AG10803 (cell line): ENCODE measurements at regions not wholly inside any gene's neighbourhood (a gene's known extent, or its start where the extent isn't known, plus 50 kb on each side); places are given as distances from the start of the nearest gene placed in this dataset.
"Not testable (repeated sequence)": the region's sequence is repeated elsewhere in the genome, so short reads cannot be mapped to it uniquely, and the experiment has no call there.

Experiments used
- DNase-seq: peaks from one replicate; pipeline ENCODE4 v3.0.0; 2010; ENCODE audit warnings: low read depth
- H3K4me3 ChIP-seq: 2 replicates; pipeline ENCODE4 v1.5.1; 2011; ENCODE audit warnings: mild to moderate bottlenecking, low read length, control low read depth
- TF ChIP-seq, protein P1 (sequence below): conservative IDR thresholded peaks from 2 replicates; pipeline ENCODE4 v1.5.1; 2011; ENCODE audit warnings: mild to moderate bottlenecking, low read length, control low read depth, inconsistent platforms

- no peak overlapping the region for H3K4me3 ChIP-seq
- TF ChIP-seq, protein P1, sequence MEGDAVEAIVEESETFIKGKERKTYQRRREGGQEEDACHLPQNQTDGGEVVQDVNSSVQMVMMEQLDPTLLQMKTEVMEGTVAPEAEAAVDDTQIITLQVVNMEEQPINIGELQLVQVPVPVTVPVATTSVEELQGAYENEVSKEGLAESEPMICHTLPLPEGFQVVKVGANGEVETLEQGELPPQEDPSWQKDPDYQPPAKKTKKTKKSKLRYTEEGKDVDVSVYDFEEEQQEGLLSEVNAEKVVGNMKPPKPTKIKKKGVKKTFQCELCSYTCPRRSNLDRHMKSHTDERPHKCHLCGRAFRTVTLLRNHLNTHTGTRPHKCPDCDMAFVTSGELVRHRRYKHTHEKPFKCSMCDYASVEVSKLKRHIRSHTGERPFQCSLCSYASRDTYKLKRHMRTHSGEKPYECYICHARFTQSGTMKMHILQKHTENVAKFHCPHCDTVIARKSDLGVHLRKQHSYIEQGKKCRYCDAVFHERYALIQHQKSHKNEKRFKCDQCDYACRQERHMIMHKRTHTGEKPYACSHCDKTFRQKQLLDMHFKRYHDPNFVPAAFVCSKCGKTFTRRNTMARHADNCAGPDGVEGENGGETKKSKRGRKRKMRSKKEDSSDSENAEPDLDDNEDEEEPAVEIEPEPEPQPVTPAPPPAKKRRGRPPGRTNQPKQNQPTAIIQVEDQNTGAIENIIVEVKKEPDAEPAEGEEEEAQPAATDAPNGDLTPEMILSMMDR, result no peak
- DNase-seq, result no peak
Measured at GRCh38 chr16:52924162-52924561, 128.5 kb downstream of the CHD9NB start.

DNA sequence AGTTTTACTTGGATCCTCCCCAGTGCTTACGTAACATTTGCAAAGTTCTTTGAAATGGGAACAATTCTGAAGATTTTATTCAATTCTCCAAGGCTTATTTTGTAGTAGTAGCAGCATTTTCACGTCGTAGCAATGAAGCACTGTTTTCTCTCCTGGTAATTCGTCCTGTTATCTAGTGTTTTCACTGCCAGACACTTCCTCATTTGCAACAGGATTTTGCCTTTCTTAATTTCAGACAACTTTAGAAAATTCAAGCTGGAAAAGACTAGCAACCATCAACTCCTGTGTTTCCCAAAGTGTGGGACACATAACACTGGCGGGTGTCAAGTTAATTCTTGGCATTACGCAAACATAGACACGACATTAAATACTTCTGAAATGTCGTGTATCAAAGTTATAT is 131.6 kb downstream of the CHD9NB start:
- H3K4me3 ChIP-seq, result no peak overlapping the region
- TF ChIP-seq, protein P1, result no peak
- no peak for DNase-seq

- DNase-seq, result no peak
- no peak overlapping the region for H3K4me3 ChIP-seq
- TF ChIP-seq, protein P1, result no peak
Measured at GRCh38 chr16:52920331-52920730, 132.4 kb downstream of the CHD9NB start.

DNA sequence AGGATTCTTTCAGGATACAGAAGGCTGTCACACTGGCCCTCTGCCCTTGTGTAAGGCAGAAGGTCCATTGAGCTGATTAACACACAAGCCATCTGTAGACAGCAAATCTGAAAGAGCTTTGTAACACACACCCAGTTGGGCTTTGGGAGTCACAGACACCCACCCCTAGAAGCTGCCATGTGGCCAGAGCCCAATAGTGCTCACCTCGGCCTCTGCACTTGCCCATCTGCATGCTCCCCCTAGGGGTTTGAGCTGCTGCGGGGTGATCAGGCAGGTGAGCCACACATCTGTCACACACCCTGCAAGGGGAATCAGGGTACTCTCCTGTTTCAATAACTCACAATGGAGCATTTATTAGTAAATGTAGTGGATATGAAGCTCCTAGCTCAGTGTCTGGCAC is 138.3 kb downstream of the CHD9NB start:
- DNase-seq, result no peak
- H3K4me3 ChIP-seq, result no peak overlapping the region
- TF ChIP-seq, protein P1, result no peak

GRCh38 chr16:52912565-52913173 is 140.0 kb downstream of the CHD9NB start:
- H3K4me3 ChIP-seq, result no peak overlapping the region
- TF ChIP-seq, protein P1, result peak; percentile 74
- peak; percentile 36 for DNase-seq

DNA sequence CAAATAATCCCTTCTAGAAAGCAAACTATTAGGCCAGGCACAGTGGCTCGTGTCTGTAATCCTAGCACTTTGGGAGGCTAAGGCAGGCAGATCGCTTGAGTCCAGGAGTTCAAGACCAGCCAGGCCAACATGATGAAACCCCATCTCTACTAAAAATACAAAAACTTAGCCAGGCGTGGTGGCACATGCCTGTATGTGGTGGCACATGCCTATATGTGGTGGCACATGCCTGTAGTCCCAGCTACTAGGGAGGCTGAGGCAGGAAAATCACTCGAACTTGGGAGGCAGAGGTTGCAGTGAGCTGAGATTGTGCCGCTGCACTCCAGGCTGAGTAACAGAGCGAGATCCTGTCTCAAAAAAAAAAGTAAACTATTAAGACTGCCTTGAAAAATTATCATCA is 144.6 kb downstream of the CHD9NB start:
- not testable (repeated sequence) for H3K4me3 ChIP-seq, DNase-seq

DNA sequence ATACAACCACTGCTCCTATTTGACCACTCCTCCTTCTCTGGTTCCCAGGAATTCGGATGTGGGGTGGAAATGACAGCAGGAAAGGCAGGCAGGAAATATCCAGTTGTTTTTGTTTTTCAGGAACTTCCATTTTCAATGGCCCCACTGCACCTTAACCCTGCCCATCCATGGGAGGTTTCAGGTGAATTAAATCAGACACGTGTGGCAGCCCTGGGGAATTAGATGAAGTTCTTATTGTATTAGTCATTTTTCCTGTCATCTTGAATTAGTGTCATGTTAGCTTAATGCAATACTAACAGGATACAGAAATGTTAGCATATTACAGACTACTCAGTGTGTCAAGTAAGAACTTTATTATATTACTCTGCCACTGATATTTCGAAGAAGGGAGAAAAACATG is 146.4 kb downstream of the CHD9NB start:
- no peak overlapping the region for H3K4me3 ChIP-seq
- TF ChIP-seq, protein P1, result no peak
- no peak for DNase-seq
